Esophagus muscularis mucosa (tissue), 4 donors: ENCODE measurements at regions not wholly inside any gene's neighbourhood (a gene's known extent, or its start where the extent isn't known, plus 50 kb on each side); places are given as distances from the start of the nearest gene placed in this dataset.

Experiments
- CTCF ChIP-seq, 3 experiments: fragments of 200-600 bp in 2 of 3; fragments of 450-650 bp in 1 of 3; sonication (generic) in 2 of 3; IDR thresholded peaks; one replicate each; pipeline ENCODE4 v1.5.1; 2017 to 2019; ENCODE audit warnings: antibody characterized with exemption in 3 of 3, mild to moderate bottlenecking in 2 of 3, moderate library complexity in 1 of 3
- EP300 ChIP-seq: sonication (generic); formaldehyde crosslinking; IDR thresholded peaks from one replicate; pipeline ENCODE4 v1.6.1; 2017; ENCODE audit warnings: antibody characterized with exemption
- POLR2A ChIP-seq: fragments of 450-650 bp; IDR thresholded peaks from one replicate; pipeline ENCODE4 v1.6.1; 2017; ENCODE audit warnings: antibody characterized with exemption, moderate library complexity, mild to moderate bottlenecking, low read depth
- POLR2AphosphoS5 ChIP-seq, 2 donors: sonication (generic); formaldehyde crosslinking; IDR thresholded peaks; one replicate each; pipeline ENCODE4 v1.6.1; 2017; ENCODE audit warnings: antibody characterized with exemption in 2 of 2

- no peak for TF ChIP-seq CTCF (IDR thresholded peaks at IDR 0.05)
- no peak for TF ChIP-seq EP300
- no peak for TF ChIP-seq POLR2A
- TF ChIP-seq POLR2AphosphoS5 (IDR thresholded peaks at IDR 0.05) = no peak
These were observed 764.9 kb upstream of the SLITRK5 start for GRCh38 chr13:86906127-86906874.
